CD14-positive monocyte (primary cell): ENCODE measurements at regions not wholly inside any gene's neighbourhood (a gene's known extent, or its start where the extent isn't known, plus 50 kb on each side); places are given as distances from the start of the nearest gene placed in this dataset.
"Not testable (repeated sequence)": the region's sequence is repeated elsewhere in the genome, so short reads cannot be mapped to it uniquely, and the experiment has no call there.

ENCODE experiments used
- DNase-seq, 3 donors: peaks; one replicate each; pipeline ENCODE4 v3.0.0-alpha.2; 2011 to 2022
- H2AFZ ChIP-seq: 2 replicates; pipeline ENCODE4 v1.6.0; 2012; ENCODE audit warnings: mild to moderate bottlenecking, low read depth, low read length, inconsistent platforms; ENCODE audit not compliant: insufficient read depth, poor library complexity, severe bottlenecking
- H3K27ac ChIP-seq, 2 donors: 1 replicate in 1 of 2; 2 replicates in 1 of 2; pipeline ENCODE4 v1.5.1; 2012 to 2013; ENCODE audit warnings: low read length in 2 of 2, control low read depth in 1 of 2, inconsistent platforms in 1 of 2, low read depth in 1 of 2, mild to moderate bottlenecking in 1 of 2
- H3K27me3 ChIP-seq, 2 donors: one replicate each; pipeline versions ENCODE4 v1.6.0 to v1.6.1; 2011 to 2013; ENCODE audit warnings: low read length in 2 of 2; ENCODE audit not compliant: control insufficient read depth in 2 of 2, insufficient read depth in 2 of 2
- H3K36me3 ChIP-seq, 2 donors: replicated peaks in 1 of 2; 1 replicate in 1 of 2; 2 replicates in 1 of 2; pipeline versions ENCODE4 v1.5.1 to v1.6.1; 2012 to 2013; ENCODE audit warnings: low read length in 2 of 2, control low read depth in 1 of 2, inconsistent platforms in 1 of 2, mild to moderate bottlenecking in 1 of 2; ENCODE audit not compliant: insufficient read depth in 2 of 2, control insufficient read depth in 1 of 2
- H3K4me1 ChIP-seq, 2 donors: 1 replicate in 1 of 2; 2 replicates in 1 of 2; pipeline versions ENCODE4 v1.5.1 to v1.6.1; 2012 to 2013; ENCODE audit warnings: low read length in 2 of 2, control low read depth in 1 of 2, inconsistent platforms in 1 of 2, mild to moderate bottlenecking in 1 of 2, moderate library complexity in 1 of 2; ENCODE audit not compliant: insufficient read depth in 2 of 2, control insufficient read depth in 1 of 2
- H3K4me2 ChIP-seq: replicated peaks from 2 replicates; pipeline ENCODE3; 2012; ENCODE audit warnings: low read length, moderate library complexity, mild to moderate bottlenecking; ENCODE audit not compliant: poor library complexity, severe bottlenecking; ENCODE audit errors: extremely low read depth
- H3K4me3 ChIP-seq, 3 experiments: fragments of 200-600 bp in 1 of 3; sonication (generic) in 1 of 3; replicated peaks in 1 of 3; 1 replicate in 2 of 3; 2 replicates in 1 of 3; pipeline ENCODE4 v1.5.1; 2011 to 2013; ENCODE audit warnings: low read length in 3 of 3, mild to moderate bottlenecking in 3 of 3, control low read depth in 2 of 3, low read depth in 2 of 3, inconsistent platforms in 1 of 3, moderate library complexity in 1 of 3
- H3K79me2 ChIP-seq: 2 replicates; pipeline ENCODE4 v1.6.0; 2012; ENCODE audit warnings: mild to moderate bottlenecking, control low read depth, inconsistent platforms, low read length, moderate library complexity; ENCODE audit not compliant: insufficient read depth
- H3K9ac ChIP-seq: 2 replicates; pipeline ENCODE4 v1.6.0; 2017; ENCODE audit warnings: low read length, mild to moderate bottlenecking; ENCODE audit not compliant: insufficient read depth, poor library complexity, severe bottlenecking
- H3K9me3 ChIP-seq, 2 donors: replicated peaks in 1 of 2; 1 replicate in 1 of 2; 2 replicates in 1 of 2; pipeline versions ENCODE4 v1.5.1 to v1.6.1; 2012 to 2013; ENCODE audit warnings: low read length in 2 of 2, control low read depth in 1 of 2; ENCODE audit not compliant: control insufficient read depth in 1 of 2, insufficient read depth in 1 of 2
- H4K20me1 ChIP-seq: 2 replicates; pipeline ENCODE4 v1.6.0; 2012; ENCODE audit warnings: mild to moderate bottlenecking, low read length, control low read depth, moderate library complexity; ENCODE audit not compliant: insufficient read depth
- H3K27ac Mint-ChIP-seq, 7 donors: one replicate each; pipeline ENCODE4 v1.8.0; 2020; ENCODE audit warnings: mild to moderate bottlenecking in 7 of 7, mixed read lengths in 7 of 7, moderate library complexity in 6 of 7, inconsistent platforms in 2 of 7
- H3K27me3 Mint-ChIP-seq, 3 donors: one replicate each; pipeline ENCODE4 v1.8.0; 2021 to 2022; ENCODE audit warnings: low read depth in 3 of 3, mild to moderate bottlenecking in 3 of 3, mixed read lengths in 3 of 3, moderate library complexity in 3 of 3, inconsistent platforms in 1 of 3
- H3K36me3 Mint-ChIP-seq, 2 donors: one replicate each; pipeline ENCODE4 v1.8.0; 2020; ENCODE audit warnings: mixed read lengths in 2 of 2, inconsistent platforms in 1 of 2, mild to moderate bottlenecking in 1 of 2
- H3K4me1 Mint-ChIP-seq: one replicate; pipeline ENCODE4 v1.8.0; 2020; ENCODE audit warnings: mild to moderate bottlenecking, mixed read lengths
- H3K4me3 Mint-ChIP-seq, 2 donors: one replicate each; pipeline ENCODE4 v1.8.0; 2020; ENCODE audit warnings: mild to moderate bottlenecking in 2 of 2, mixed read lengths in 2 of 2, moderate library complexity in 1 of 2
- H3K9me3 Mint-ChIP-seq, 7 donors: one replicate each; pipeline ENCODE4 v1.8.0; 2020 to 2022; ENCODE audit warnings: mixed read lengths in 7 of 7, mild to moderate bottlenecking in 6 of 7, moderate library complexity in 6 of 7, inconsistent platforms in 2 of 7
- CTCF ChIP-seq: fragments of 200-600 bp; IDR thresholded peaks from one replicate; pipeline ENCODE4 v1.8.0; 2022; ENCODE audit warnings: antibody characterized with exemption, mild to moderate bottlenecking
- WGBS: methylation state at CpG from one replicate; pipeline ENCODE4 v1.1.5; 2013; ENCODE audit warnings: missing lambda C conversion rate; ENCODE audit not compliant: insufficient coverage; 5-methylcytosine and 5-hydroxymethylcytosine counted together
- intact Hi-C, 2 donors: fragments of 100-400 bp; cut with micrococcal nuclease; formaldehyde crosslinking; loops; one replicate each; pipeline versions ENCODE4 v1.15.0 to v1.15.1; 2023

DNA sequence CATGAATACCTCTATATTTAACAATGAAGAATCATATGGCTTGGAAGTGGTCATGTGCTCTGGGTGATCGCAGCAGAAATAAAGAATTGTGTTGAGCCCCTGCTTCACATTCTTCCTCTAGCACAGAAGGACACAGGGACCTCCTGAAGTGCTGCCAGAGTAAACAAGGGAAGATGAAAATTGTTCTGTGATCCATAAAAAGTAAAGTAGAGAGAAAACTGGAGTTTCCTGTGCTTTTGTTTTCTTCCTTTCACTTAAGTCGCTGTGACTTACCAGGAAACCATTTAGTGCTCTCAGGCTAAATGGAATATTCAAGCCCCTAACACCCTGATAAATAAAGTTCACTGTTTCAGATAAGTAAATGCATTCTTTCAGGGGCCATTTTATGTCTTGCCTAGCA is 1173.6 kb upstream of the CHAC2 start:
- Mint-ChIP-seq H3K4me1 (no peaks in the 10 kb centered on the region), H3K9me3 (peaks cover 3 to 15% (median 5%) of the 10 kb centered on the region in 7 donors), H3K36me3 (no peaks in the 10 kb centered on the region), H3K27me3 (peaks cover 0 to 3% (median 0%) of the 10 kb centered on the region in 3 donors), H3K27ac (no peak overlapping the region), H3K4me3 (no peak overlapping the region)
- Histone ChIP-seq H3K9me3 (no peaks in the 10 kb centered on the region), H3K4me1 (no peaks in the 10 kb centered on the region), H3K79me2 (no peaks in the 10 kb centered on the region), H3K36me3 (no peaks in the 10 kb centered on the region), H3K27ac (no peak overlapping the region), H3K4me3 (no peak overlapping the region), H3K27me3 (no peaks in the 10 kb centered on the region), H3K4me2 (no peak overlapping the region), H3K9ac (no peak overlapping the region), H4K20me1 (no peaks in the 10 kb centered on the region), H2AFZ (no peak overlapping the region)
- DNase-seq = no peak
- 71% methylated on average over 1 of the region's 2 CpGs for WGBS
- no peak for TF ChIP-seq CTCF
- intact Hi-C loops = no loop called here

DNA sequence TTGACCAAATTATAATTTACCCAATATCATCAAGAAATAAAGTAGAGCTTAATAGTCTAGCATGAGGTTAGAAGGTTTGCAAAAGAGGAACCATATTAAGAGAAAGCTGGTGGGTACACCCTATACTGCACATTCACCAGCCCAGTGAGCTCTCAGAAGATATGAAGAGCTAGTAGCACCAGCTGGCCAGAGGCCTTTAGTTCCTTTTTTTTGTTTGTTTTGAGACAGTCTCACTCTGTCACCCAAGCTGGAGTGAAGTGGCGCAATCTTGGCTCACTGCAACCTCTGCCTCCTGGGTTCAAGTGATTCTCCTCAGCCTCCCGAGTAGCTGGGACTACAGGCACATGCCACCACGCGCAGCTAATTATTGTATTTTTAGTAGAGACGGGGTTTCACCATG is 1183.5 kb upstream of the CHAC2 start:
- H3K36me3 ChIP-seq, H3K4me1 ChIP-seq, H3K4me3 ChIP-seq, H3K4me1 Mint-ChIP-seq, H3K4me3 Mint-ChIP-seq, H4K20me1 ChIP-seq, DNase-seq, H3K27ac Mint-ChIP-seq, H3K79me2 ChIP-seq, H3K9ac ChIP-seq, H3K27me3 ChIP-seq, H3K36me3 Mint-ChIP-seq, H3K27me3 Mint-ChIP-seq, H3K27ac ChIP-seq, H3K4me2 ChIP-seq, intact Hi-C loops, H2AFZ ChIP-seq: not testable (repeated sequence)
- 43% methylated on average over 1 of the region's 5 CpGs for WGBS
- H3K9me3 ChIP-seq = peaks cover 20 to 25% of the 10 kb centered on the region in 2 donors
- H3K9me3 Mint-ChIP-seq = peaks cover 4 to 38% (median 19%) of the 10 kb centered on the region in 7 donors
